ENCODE measurements at regions not wholly inside any gene's neighbourhood (a gene's known extent, or its start where the extent isn't known, plus 50 kb on each side); places are given as distances from the start of the nearest gene placed in this dataset.

- DNase-seq (ENCODE audit: extremely low read depth in 1 of 2, low read depth in 1 of 2), result no peak
These were observed 287.1 kb upstream of the RAG2 start for GRCh38 chr11:36885154-36885553.

GRCh38 chr11:36878737-36879136, 280.7 kb upstream of the RAG2 start:
- DNase-seq (ENCODE audit: extremely low read depth in 1 of 2, low read depth in 1 of 2), result no peak

- no peak for DNase-seq (ENCODE audit: extremely low read depth in 1 of 2, low read depth in 1 of 2)
These were observed 279.1 kb upstream of the RAG2 start for GRCh38 chr11:36877149-36877548.

DNA sequence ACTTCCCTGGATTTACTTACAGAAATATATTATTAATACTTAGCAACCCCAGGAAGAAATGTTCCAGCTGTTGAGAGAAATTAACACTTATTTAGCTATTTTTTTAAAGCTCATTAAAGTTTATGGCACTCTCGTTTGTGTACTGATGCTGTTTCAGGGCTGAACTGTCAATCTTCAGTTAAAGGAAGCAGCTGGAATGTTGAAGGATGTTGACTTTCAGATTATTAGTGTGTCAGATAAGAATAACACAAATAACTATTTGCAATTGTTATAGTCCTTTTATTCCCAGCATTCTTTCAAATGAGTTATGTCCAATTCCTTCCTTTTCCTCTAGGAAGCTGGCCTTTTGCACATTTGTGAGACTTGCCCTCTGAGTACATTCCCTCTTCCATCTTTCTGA, 278.2 kb upstream of the RAG2 start:
- DNase-seq (ENCODE audit: extremely low read depth in 1 of 2, low read depth in 1 of 2), result no peak

GRCh38 chr11:36874291-36874690, 276.3 kb upstream of the RAG2 start:
- no peak for DNase-seq (ENCODE audit: extremely low read depth in 1 of 2, low read depth in 1 of 2)

GRCh38 chr11:36870361-36870760, 272.3 kb upstream of the RAG2 start:
- no peak for DNase-seq (ENCODE audit: extremely low read depth in 1 of 2, low read depth in 1 of 2)

- DNase-seq (ENCODE audit: extremely low read depth in 1 of 2, low read depth in 1 of 2), result no peak
These were observed 270.3 kb upstream of the RAG2 start for GRCh38 chr11:36868380-36868779.

GRCh38 chr11:36865846-36866245, 267.8 kb upstream of the RAG2 start:
- no peak for DNase-seq (ENCODE audit: extremely low read depth in 1 of 2, low read depth in 1 of 2)

DNA sequence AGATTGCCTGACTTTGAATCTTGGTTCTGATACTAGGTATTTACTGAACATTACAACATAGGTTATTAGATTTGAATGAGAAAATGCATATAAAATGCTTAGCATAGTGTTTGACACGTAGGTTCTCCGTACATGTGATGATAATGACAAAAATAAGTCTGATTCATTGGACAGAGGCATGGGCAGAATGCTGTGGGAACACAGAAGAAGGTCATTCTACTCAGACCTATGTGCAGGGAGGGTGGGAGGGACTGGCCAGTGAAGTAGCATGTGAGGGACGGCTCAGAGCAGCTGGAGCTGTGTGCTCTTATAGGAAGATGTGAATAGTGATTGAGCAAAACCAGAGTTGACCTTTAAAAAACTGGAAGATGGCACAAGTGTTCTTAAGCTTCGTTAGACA, 256.8 kb upstream of the RAG2 start:
- DNase-seq (ENCODE audit: extremely low read depth in 1 of 2, low read depth in 1 of 2), result no peak

- no peak for DNase-seq (ENCODE audit: extremely low read depth in 1 of 2, low read depth in 1 of 2)
These were observed 250.6 kb upstream of the RAG2 start for GRCh38 chr11:36848660-36849059.

GRCh38 chr11:36840378-36840777, 242.3 kb upstream of the RAG2 start:
- no peak for DNase-seq (ENCODE audit: extremely low read depth in 1 of 2, low read depth in 1 of 2)

DNA sequence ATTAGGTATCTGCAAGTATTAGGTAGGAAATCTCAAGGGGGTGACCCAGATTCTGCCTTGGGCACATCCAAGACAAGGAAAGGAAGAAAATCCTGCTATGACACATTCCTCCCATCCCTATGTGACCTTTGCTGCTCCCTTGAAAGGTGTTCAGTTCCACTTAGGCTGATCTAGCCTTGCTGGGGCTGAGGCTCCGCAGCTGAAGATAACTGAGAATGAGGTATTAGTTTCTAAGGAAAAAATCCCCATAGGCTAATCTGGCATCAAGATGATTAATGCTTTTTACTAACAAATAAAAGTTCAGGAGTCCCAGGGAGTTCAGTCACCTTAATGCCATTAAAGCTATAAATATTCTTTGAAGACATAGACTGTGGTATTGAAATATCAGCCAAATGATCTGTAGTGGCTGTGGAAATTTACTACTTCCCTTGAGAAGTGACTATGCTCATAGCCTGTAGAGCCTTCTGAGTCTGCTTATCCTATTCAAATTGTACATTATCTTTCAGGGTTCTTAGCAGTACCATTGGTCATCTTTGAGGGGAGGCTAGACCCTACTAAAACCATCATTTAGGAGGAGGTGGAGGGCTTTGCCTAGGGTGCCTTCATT, 239.9 kb upstream of the RAG2 start:
- DNase-seq (ENCODE audit: extremely low read depth in 1 of 2, low read depth in 1 of 2), result no peak

- DNase-seq (ENCODE audit: extremely low read depth in 1 of 2, low read depth in 1 of 2), result no peak
These were observed 227.2 kb upstream of the RAG2 start for GRCh38 chr11:36825251-36825650.

DNA sequence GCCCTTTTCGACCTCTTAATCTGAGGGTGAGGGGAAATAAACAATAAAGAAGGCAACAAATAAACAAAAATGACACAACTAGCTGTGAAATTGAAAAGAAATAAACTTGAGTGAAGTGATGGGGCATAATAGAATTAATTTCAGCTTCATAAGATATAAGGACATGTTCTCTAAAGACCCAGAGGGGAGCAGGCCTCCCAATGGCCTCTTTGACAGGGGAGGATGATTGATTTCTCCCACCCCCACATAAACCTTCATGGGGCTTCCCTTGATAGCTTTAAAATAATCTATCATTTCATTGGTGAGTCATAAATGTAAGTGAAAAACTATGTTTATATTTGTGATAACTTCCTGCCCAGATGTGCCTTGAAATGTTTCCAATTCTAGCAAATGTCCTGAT, 226.3 kb upstream of the RAG2 start:
- no peak for DNase-seq (ENCODE audit: extremely low read depth in 1 of 2, low read depth in 1 of 2)

DNA sequence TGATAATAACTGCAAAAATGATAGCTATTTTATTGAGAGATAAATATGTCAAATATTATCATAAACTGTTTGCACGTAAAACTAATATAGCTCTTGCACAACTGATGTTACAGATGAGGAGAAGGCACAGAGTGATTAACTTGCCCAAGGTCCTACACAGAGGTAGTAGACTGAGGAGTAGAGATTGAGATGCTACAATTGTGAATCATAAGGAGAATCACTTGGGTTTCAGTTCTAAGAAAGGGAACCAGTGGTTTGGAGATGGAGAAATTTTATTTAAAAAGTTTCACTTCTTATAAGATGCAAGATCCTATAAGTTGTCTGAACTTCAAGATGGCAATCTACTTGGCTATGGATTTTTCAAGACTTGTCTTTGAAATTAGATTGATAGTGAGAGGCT, 224.8 kb upstream of the RAG2 start:
- DNase-seq (ENCODE audit: extremely low read depth in 1 of 2, low read depth in 1 of 2), result no peak

DNA sequence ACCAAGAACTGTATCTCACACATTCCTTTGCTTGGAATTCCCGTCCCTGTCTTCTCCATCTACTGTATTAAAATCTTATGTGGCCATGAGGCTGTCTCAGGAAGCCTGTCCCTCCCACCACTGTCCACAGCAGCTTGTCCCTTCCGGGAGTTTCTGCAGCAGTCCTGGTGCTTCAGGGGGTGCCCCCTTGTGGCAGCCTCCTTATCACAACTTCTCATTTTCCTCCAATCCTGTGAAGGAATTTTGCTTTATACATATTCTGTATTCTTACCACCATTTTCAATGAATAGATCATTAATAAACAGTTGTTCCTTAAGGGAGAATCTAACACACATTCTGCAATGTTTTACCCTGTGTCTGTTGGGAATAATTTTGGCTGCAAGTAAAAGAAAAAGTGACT, 220.4 kb upstream of the RAG2 start:
- no peak for DNase-seq (ENCODE audit: extremely low read depth in 1 of 2, low read depth in 1 of 2)

DNA sequence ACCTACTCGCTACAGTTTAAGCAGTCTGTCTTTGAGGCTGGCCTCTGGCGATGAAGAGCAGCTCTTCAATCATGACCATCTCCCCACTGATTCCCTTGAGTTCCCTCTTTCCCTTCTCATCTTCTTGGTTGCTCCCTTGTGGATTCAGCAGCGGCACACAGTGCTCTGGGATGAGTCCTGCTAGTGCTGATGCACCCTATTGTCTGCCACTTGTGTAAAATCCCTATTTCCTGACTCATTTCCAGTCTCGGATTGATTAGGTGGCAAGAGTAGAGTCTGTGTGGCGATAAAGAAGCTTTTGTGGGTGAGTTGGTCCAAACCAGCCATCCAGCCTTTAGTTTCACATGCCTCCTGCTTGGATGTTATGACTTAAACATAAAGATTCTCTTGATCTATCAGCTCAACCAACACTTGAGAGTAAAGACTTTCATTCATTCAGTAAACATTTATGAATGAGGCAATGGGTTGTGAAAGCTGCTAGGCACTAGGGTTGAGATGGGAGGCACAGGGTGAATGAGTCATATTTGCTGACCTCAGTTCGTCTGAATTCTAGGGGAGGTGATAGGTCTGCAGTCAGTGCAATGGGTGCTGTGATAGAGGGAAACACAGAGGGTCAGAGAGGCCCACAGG, 219.4 kb upstream of the RAG2 start:
- DNase-seq (ENCODE audit: extremely low read depth in 1 of 2, low read depth in 1 of 2), result no peak

- no peak for DNase-seq (ENCODE audit: extremely low read depth in 1 of 2, low read depth in 1 of 2)
These were observed 211.3 kb upstream of the RAG2 start for GRCh38 chr11:36809303-36809702.

- no peak for DNase-seq (ENCODE audit: extremely low read depth in 1 of 2, low read depth in 1 of 2)
These were observed 209.8 kb upstream of the RAG2 start for GRCh38 chr11:36807871-36808270.

DNA sequence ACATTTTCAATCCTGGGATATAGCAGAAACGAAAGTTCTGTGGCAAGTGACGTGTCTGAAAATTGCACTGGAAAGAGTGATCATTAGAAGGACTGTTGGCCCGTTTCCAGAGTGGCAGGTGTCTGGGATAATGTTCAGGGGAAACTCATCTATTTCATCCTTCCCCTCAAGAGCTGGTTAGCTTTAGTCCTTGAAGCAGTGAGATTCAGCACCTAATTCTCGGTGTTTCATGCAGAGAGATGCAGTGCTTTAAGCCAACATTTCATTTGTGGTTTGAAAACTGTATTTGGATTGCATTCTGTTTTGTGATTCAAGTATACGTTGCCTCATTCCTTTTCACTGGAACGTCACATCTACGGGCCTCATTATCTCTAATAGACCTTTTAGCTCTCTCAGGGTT, 205.0 kb upstream of the RAG2 start:
- DNase-seq (ENCODE audit: extremely low read depth in 1 of 2, low read depth in 1 of 2), result no peak

GRCh38 chr11:36792996-36793914, 195.2 kb upstream of the RAG2 start:
- DNase-seq (ENCODE audit: extremely low read depth in 1 of 2, low read depth in 1 of 2), result no peak

DNA sequence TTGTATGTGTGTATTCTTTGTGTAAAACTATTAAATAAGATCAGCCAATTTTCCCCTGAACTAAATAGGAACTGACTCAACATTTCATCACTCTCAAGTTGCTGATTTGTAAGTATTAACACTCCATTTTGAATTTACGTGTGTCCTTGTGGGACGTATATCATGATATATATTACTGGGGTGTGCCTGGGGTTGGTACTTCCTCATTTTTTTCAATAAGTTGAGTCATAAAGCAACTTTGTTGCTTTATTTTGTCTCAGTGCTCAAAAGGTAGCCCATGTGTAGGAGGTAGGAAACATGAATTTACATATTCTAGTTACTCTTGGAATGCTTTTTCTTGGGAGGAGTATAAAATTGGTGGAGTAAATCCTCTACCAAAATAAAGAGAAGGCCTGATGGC, 193.9 kb upstream of the RAG2 start:
- no peak for DNase-seq (ENCODE audit: extremely low read depth in 1 of 2, low read depth in 1 of 2)

Data from stimulated activated CD8-positive, alpha-beta memory T cell treated with anti-CD3 and anti-CD28 coated beads, Interleukin-7, amount 100 ng/mL, for 48 hours (primary cell).